ENCODE measurements at regions not wholly inside any gene's neighbourhood (a gene's known extent, or its start where the extent isn't known, plus 50 kb on each side); places are given as distances from the start of the nearest gene placed in this dataset.

DNA sequence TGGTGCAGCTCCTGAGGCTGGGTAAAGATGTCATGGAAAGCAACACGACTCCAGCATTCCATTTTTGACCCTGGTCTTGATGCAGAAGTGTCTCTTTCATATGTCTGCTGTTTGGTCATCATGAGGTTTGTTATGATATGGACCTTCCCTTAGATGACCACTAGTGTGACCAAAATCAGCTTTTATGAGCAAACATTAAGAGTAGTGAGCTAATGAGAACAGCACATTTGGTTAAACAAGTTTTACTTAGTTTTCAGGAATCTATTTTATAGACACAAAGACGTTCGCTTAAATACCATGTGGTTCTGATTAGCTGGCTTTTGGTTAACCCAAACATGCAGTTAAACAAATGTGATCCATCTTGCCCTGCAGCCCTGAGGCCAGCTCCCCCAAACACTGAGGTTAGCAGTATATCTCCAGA, 56.7 kb upstream of the ACTBL2 start:
- Histone ChIP-seq H3K4me1 (ENCODE audit: control insufficient read depth, extremely low read depth, insufficient read depth, low read length) (peaks cover 6% of the 10 kb centered on the region), H3K27me3 (ENCODE audit: control insufficient read depth, extremely low read depth, insufficient read depth, low read length) (no peaks in the 10 kb centered on the region), H4K20me1 (ENCODE audit: control insufficient read depth, extremely low read depth, insufficient read depth, low read length) (no peaks in the 10 kb centered on the region), H3K4me2 (ENCODE audit: control insufficient read depth, extremely low read depth, insufficient read depth, low read depth, low read length) (no peak overlapping the region), H3K79me2 (ENCODE audit: control insufficient read depth, insufficient read depth, low read length) (no peaks in the 10 kb centered on the region), H3K9me1 (ENCODE audit: control insufficient read depth, extremely low read depth, insufficient read depth, low read length) (no peaks in the 10 kb centered on the region), H3K4me3 (ENCODE audit: control insufficient read depth in 2 of 3, extremely low read depth in 1 of 3, insufficient read depth in 2 of 3, low read depth in 1 of 3, low read length in 3 of 3) (no peak overlapping the region), H3K9ac (ENCODE audit: control insufficient read depth, extremely low read depth, insufficient read depth, low read length) (no peak overlapping the region), H2AFZ (ENCODE audit: control insufficient read depth, low read length) (no peak overlapping the region), H3K27ac (ENCODE audit: control insufficient read depth, insufficient read depth, low read length) (no peak overlapping the region), H3K9me3 (ENCODE audit: control insufficient read depth, low read depth, low read length) (no peaks in the 10 kb centered on the region), H3K36me3 (ENCODE audit: control insufficient read depth in 2 of 2, extremely low read depth in 1 of 2, insufficient read depth in 2 of 2, low read length in 2 of 2) (no peaks in the 10 kb centered on the region)
- no peak for FAIRE-seq
- DNase-seq (ENCODE audit: low read depth, low spot score) = no peak
- no peak for TF ChIP-seq EZH2 (IDR thresholded peaks at IDR 0.05; ENCODE audit: low read length)
- TF ChIP-seq CTCF (optimal IDR thresholded peaks at IDR 0.05 in 1 of 3, IDR thresholded peaks at IDR 0.05 in 1 of 3, conservative IDR thresholded peaks at IDR 0.05 in 1 of 3; ENCODE audit: extremely low read depth in 1 of 3, insufficient read depth in 2 of 3, low read length in 3 of 3) = no peak
- dilution Hi-C loops (cut with MboI; ENCODE audit: extremely low pct_ligation_motif_present, low sequenced_read_pairs) = no loop called here

DNA sequence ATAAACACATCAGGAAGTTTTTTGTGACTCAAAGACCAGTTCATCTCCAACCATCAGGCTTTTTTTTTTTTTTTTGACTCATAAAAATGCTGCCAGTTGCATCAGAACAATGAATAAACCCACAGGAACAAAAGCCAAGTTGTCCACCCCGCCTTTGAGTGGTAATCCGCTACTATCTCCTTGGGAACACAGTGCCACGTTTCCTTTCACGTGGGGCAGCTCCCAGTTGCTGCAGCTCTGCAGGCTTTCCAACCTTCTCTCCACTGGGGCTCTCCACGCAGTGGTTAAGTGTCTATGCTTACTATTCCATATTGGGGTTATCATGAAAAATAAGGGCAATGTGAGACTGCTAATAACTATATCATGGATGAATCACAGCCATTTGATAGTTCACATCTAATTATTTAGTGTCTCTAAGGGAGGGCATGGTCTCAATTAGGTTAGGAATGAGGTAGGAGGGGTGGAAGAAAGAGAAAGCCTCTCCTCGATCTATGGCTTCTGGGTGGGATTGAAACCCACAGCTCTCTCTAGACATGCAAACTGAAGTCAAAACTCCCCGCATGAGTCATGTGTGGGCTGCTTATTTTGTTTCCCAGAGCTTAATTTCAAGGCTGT, 55.8 kb upstream of the ACTBL2 start:
- H3K4me1 ChIP-seq (ENCODE audit: control insufficient read depth, extremely low read depth, insufficient read depth, low read length) = peaks cover 6% of the 10 kb centered on the region
- H3K79me2 ChIP-seq (ENCODE audit: control insufficient read depth, insufficient read depth, low read length) = no peaks in the 10 kb centered on the region
- no peaks in the 10 kb centered on the region for H3K36me3 ChIP-seq (ENCODE audit: control insufficient read depth in 2 of 2, extremely low read depth in 1 of 2, insufficient read depth in 2 of 2, low read length in 2 of 2)
- H3K27me3 ChIP-seq (ENCODE audit: control insufficient read depth, extremely low read depth, insufficient read depth, low read length) = no peaks in the 10 kb centered on the region
- no peaks in the 10 kb centered on the region for H4K20me1 ChIP-seq (ENCODE audit: control insufficient read depth, extremely low read depth, insufficient read depth, low read length)
- no peak overlapping the region for H3K9ac ChIP-seq (ENCODE audit: control insufficient read depth, extremely low read depth, insufficient read depth, low read length)
- H3K9me1 ChIP-seq (ENCODE audit: control insufficient read depth, extremely low read depth, insufficient read depth, low read length) = no peaks in the 10 kb centered on the region
- H3K27ac ChIP-seq (ENCODE audit: control insufficient read depth, insufficient read depth, low read length) = no peak overlapping the region
- no peak for FAIRE-seq
- no peak for TF ChIP-seq EZH2 (IDR thresholded peaks at IDR 0.05; ENCODE audit: low read length)
- no peak for TF ChIP-seq CTCF (optimal IDR thresholded peaks at IDR 0.05 in 1 of 3, IDR thresholded peaks at IDR 0.05 in 1 of 3, conservative IDR thresholded peaks at IDR 0.05 in 1 of 3; ENCODE audit: extremely low read depth in 1 of 3, insufficient read depth in 2 of 3, low read length in 3 of 3)
- H3K9me3 ChIP-seq (ENCODE audit: control insufficient read depth, low read depth, low read length) = no peaks in the 10 kb centered on the region
- H2AFZ ChIP-seq (ENCODE audit: control insufficient read depth, low read length) = no peak overlapping the region
- no peak overlapping the region for H3K4me3 ChIP-seq (ENCODE audit: control insufficient read depth in 2 of 3, extremely low read depth in 1 of 3, insufficient read depth in 2 of 3, low read depth in 1 of 3, low read length in 3 of 3)
- no peak overlapping the region for H3K4me2 ChIP-seq (ENCODE audit: control insufficient read depth, extremely low read depth, insufficient read depth, low read depth, low read length)
- DNase-seq (ENCODE audit: low read depth, low spot score) = peak; percentile 9
- dilution Hi-C loops (cut with MboI; ENCODE audit: extremely low pct_ligation_motif_present, low sequenced_read_pairs) = no loop called here
